WTC11 (cell line): ENCODE measurements at regions not wholly inside any gene's neighbourhood (a gene's known extent, or its start where the extent isn't known, plus 50 kb on each side); places are given as distances from the start of the nearest gene placed in this dataset.

Experiments
- ATAC-seq: fragments of 200-7000 bp; cut with Tn5 transposase; 2 replicates; pipeline ENCODE4 v1.10.0; 2021; ENCODE audit warnings: mild to moderate bottlenecking, moderate library complexity
- CTCF ChIA-PET: fragments of 300-600 bp; sonication (Branson Sonifier 250); formaldehyde crosslinking; loops from one replicate; lab custom pipeline; 2021; ENCODE audit warnings: antibody characterized with exemption; lab: Charles Lee
- POLR2A ChIA-PET: fragments of 350-600 bp; sonication (Branson Sonifier 250); formaldehyde crosslinking; loops from one replicate; lab custom pipeline; 2021; ENCODE audit warnings: antibody characterized with exemption; lab: Charles Lee
- DNase-seq: peaks from one replicate; pipeline ENCODE4 v3.0.0; 2021; ENCODE audit warnings: low spot score
- H3K27ac Mint-ChIP-seq: 2 replicates; pipeline ENCODE4 v1.8.0; 2021; ENCODE audit warnings: mixed read lengths
- H3K27me3 Mint-ChIP-seq: 2 replicates; pipeline ENCODE4 v1.8.0; 2021; ENCODE audit warnings: low read depth, mild to moderate bottlenecking, moderate library complexity, mixed read lengths
- H3K36me3 Mint-ChIP-seq: 2 replicates; pipeline ENCODE4 v1.8.0; 2021; ENCODE audit warnings: mixed read lengths
- H3K4me1 Mint-ChIP-seq: 2 replicates; pipeline ENCODE4 v1.8.0; 2022; ENCODE audit warnings: mixed read lengths
- H3K4me3 Mint-ChIP-seq: 2 replicates; pipeline ENCODE4 v1.8.0; 2021; ENCODE audit warnings: mild to moderate bottlenecking, moderate library complexity, mixed read lengths
- H3K9me3 Mint-ChIP-seq: 2 replicates; pipeline ENCODE4 v1.8.0; 2021; ENCODE audit warnings: mixed read lengths
- ATF1 ChIP-seq: sonication (generic); formaldehyde crosslinking; IDR thresholded peaks from 2 replicates; pipeline ENCODE4 v1.8.1; 2023; ENCODE audit warnings: mild to moderate bottlenecking, moderate library complexity, missing genetic modification reagents
- ATF6 ChIP-seq: sonication (generic); formaldehyde crosslinking; IDR thresholded peaks from 2 replicates; pipeline ENCODE4 v1.8.1; 2023; ENCODE audit warnings: mild to moderate bottlenecking, missing genetic modification reagents
- EMX1 ChIP-seq: fragments of 250-450 bp; sonication (Bioruptor Pico); IDR thresholded peaks from 2 replicates; pipeline ENCODE4 v1.8.0; 2021; ENCODE audit warnings: mild to moderate bottlenecking
- FOXP1 ChIP-seq: sonication (generic); formaldehyde crosslinking; IDR thresholded peaks from 2 replicates; pipeline ENCODE4 v1.8.0; 2022; ENCODE audit warnings: missing genetic modification reagents, mild to moderate bottlenecking, moderate library complexity, borderline replicate concordance
- GRHL2 ChIP-seq: fragments of 250-450 bp; sonication (Bioruptor Pico); IDR thresholded peaks from 2 replicates; pipeline ENCODE4 v1.8.0; 2022; ENCODE audit warnings: mild to moderate bottlenecking, moderate library complexity; ENCODE audit not compliant: insufficient replicate concordance, severe bottlenecking
- GTF2I ChIP-seq: fragments of 250-450 bp; sonication (Bioruptor Pico); conservative IDR thresholded peaks from 2 replicates; pipeline ENCODE4 v1.4.0; 2021; ENCODE audit warnings: mild to moderate bottlenecking
- HMGA2 ChIP-seq: fragments of 250-450 bp; sonication (Bioruptor Pico); IDR thresholded peaks from 2 replicates; pipeline ENCODE4 v1.4.0; 2021; ENCODE audit warnings: mild to moderate bottlenecking, moderate library complexity
- KAT7 ChIP-seq: sonication (generic); formaldehyde crosslinking; IDR thresholded peaks from 2 replicates; pipeline ENCODE4 v1.8.1; 2023; ENCODE audit warnings: missing genetic modification reagents, mild to moderate bottlenecking, borderline replicate concordance
- MYBL2 ChIP-seq: sonication (generic); formaldehyde crosslinking; IDR thresholded peaks from 2 replicates; pipeline ENCODE4 v1.8.1; 2023; ENCODE audit warnings: mild to moderate bottlenecking, moderate library complexity, missing genetic modification reagents
- NFE2L1 ChIP-seq: sonication (generic); formaldehyde crosslinking; IDR thresholded peaks from 2 replicates; pipeline ENCODE4 v1.8.1; 2023; ENCODE audit warnings: missing genetic modification reagents
- NR1H2 ChIP-seq: sonication (generic); formaldehyde crosslinking; IDR thresholded peaks from 2 replicates; pipeline ENCODE4 v1.9.0; 2021; ENCODE audit warnings: mild to moderate bottlenecking, moderate library complexity, missing genetic modification reagents
- RORB ChIP-seq: fragments of 250-450 bp; sonication (Bioruptor Pico); IDR thresholded peaks from 2 replicates; pipeline ENCODE4 v1.9.0; 2021; ENCODE audit warnings: mild to moderate bottlenecking
- SOX15 ChIP-seq: fragments of 250-450 bp; sonication (Bioruptor Pico); IDR thresholded peaks from 2 replicates; pipeline ENCODE4 v1.9.0; 2021; ENCODE audit warnings: mild to moderate bottlenecking
- STAT6 ChIP-seq: sonication (generic); formaldehyde crosslinking; conservative IDR thresholded peaks from 2 replicates; pipeline ENCODE4 v1.8.1; 2023; ENCODE audit warnings: mild to moderate bottlenecking, low read depth, missing genetic modification reagents, moderate library complexity
- TEAD1 ChIP-seq: sonication (generic); formaldehyde crosslinking; IDR thresholded peaks from 2 replicates; pipeline ENCODE4 v1.8.0; 2022; ENCODE audit warnings: mild to moderate bottlenecking, missing genetic modification reagents
- TEAD4 ChIP-seq: sonication (generic); formaldehyde crosslinking; IDR thresholded peaks from 2 replicates; pipeline ENCODE4 v1.8.0; 2022; ENCODE audit warnings: mild to moderate bottlenecking, missing genetic modification reagents
- TP53 ChIP-seq: sonication (generic); formaldehyde crosslinking; IDR thresholded peaks from 2 replicates; pipeline ENCODE4 v1.8.1; 2023; ENCODE audit warnings: mild to moderate bottlenecking, missing genetic modification reagents
- ZNF281 ChIP-seq: sonication (generic); formaldehyde crosslinking; IDR thresholded peaks from 2 replicates; pipeline ENCODE4 v1.8.0; 2023; ENCODE audit warnings: mild to moderate bottlenecking, missing genetic modification reagents
- ZNF317 ChIP-seq: sonication (generic); formaldehyde crosslinking; IDR thresholded peaks from 2 replicates; pipeline ENCODE4 v1.8.1; 2023; ENCODE audit warnings: low read depth, mild to moderate bottlenecking, moderate library complexity, missing genetic modification reagents, borderline replicate concordance
- ZNF671 ChIP-seq: fragments of 250-450 bp; sonication (Bioruptor Pico); IDR thresholded peaks from 2 replicates; pipeline ENCODE4 v1.8.0; 2021; ENCODE audit warnings: mild to moderate bottlenecking
- TF ChIP-seq, protein P1 (sequence below): sonication (generic); formaldehyde crosslinking; IDR thresholded peaks from 2 replicates; pipeline ENCODE4 v1.8.1; 2022; ENCODE audit warnings: missing genetic modification reagents, borderline replicate concordance
- TF ChIP-seq, protein P2 (sequence below): sonication (generic); formaldehyde crosslinking; IDR thresholded peaks from 2 replicates; pipeline ENCODE4 v1.8.1; 2022; ENCODE audit warnings: mild to moderate bottlenecking, missing genetic modification reagents, moderate library complexity, borderline replicate concordance

DNA sequence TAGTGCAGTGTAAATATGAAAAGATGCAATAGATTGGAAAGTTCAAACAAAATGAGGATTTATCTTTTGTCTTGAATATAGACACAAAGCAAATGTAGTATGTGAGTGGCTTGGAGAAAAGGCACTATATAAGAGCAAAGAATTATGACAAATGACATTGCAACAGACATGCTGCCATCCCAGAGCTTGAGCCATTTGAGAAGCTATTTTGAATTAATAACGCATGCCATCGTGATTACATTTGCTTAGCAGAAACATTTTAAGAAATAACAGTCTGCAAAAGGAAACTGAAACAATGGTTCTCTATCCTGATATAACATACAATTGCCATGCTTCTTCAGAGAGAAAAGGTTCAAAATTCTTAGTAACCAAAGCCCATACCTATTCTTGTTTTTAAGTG lies 677.1 kb downstream of the ZEB2 start (continued):
- TF ChIP-seq FOXP1 (CRISPR knock-in tag): no peak
- no peak for TF ChIP-seq ATF6 (CRISPR knock-in tag)
- no peak for TF ChIP-seq STAT6 (CRISPR knock-in tag)
- no peak for TF ChIP-seq TP53
- TF ChIP-seq, all 79 proteins: peak for 0

DNA sequence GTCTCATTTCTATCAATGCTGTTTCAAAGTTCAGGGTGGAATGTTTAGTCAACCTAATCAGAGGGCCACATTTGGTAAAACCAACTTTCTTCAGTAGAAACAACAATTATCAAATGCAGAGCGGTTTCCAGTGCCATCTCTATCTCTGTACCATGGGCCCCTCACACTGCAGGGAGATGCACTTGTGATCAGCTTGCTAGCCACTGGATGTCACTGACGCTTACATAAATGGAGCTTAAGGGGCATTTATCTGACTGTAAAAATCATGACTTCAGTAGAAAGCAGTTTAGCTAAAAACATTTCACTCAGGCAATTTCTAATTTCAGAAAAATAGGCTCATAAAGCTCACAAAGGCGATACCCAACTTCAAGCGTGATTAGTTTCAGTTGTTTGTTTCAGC lies 678.0 kb downstream of the ZEB2 start:
- Mint-ChIP-seq H3K9me3 (peaks cover 8% of the 10 kb centered on the region), H3K27ac (no peak overlapping the region), H3K4me1 (no peaks in the 10 kb centered on the region), H3K27me3 (no peaks in the 10 kb centered on the region; the same call in 1 of the 2 replicates), H3K4me3 (no peak overlapping the region), H3K36me3 (peaks cover 7% of the 10 kb centered on the region; the same call in 1 of the 2 replicates)
- ATAC-seq (peak; percentile 51), DNase-seq (no peak)
- ChIA-PET POLR2A (no interaction called here), CTCF (interaction anchor here (1.2 kb wide), 1 partner anchor 9 kb away, joined by 4 read pairs; no protein-coding TSS in a partner anchor)
- no peak for TF ChIP-seq TEAD1 (CRISPR knock-in tag)
- TF ChIP-seq, protein P1, sequence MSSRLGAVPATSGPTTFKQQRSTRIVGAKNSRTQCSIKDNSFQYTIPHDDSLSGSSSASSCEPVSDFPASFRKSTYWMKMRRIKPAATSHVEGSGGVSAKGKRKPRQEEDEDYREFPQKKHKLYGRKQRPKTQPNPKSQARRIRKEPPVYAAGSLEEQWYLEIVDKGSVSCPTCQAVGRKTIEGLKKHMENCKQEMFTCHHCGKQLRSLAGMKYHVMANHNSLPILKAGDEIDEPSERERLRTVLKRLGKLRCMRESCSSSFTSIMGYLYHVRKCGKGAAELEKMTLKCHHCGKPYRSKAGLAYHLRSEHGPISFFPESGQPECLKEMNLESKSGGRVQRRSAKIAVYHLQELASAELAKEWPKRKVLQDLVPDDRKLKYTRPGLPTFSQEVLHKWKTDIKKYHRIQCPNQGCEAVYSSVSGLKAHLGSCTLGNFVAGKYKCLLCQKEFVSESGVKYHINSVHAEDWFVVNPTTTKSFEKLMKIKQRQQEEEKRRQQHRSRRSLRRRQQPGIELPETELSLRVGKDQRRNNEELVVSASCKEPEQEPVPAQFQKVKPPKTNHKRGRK (CRISPR knock-in tag): no peak
- no peak for TF ChIP-seq ATF1
- TF ChIP-seq GRHL2 (CRISPR knock-in tag): no peak
- no peak for TF ChIP-seq TP53
- TF ChIP-seq FOXP1 (CRISPR knock-in tag): no peak
- TF ChIP-seq NFE2L1 (CRISPR knock-in tag): no peak
- TF ChIP-seq, all 79 proteins: peak for 0

DNA sequence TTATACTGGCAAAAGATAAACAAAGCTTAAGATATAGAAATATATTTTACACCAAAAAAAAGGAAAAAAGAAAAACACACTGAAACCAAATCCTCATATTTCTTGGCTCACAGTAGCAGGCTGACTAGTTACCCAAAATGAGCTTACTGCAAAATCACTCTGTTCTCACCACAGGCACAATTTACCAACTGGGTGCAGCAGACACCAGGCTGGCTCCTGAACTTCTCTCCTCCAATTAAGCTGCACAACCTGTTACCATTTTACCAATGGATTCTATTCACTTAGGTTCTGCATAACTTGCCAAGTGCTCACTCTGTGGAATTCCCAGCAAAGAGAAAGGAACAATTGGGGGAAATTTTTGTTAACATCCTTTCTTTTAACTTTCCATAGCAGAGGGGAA lies 679.3 kb downstream of the ZEB2 start:
- Mint-ChIP-seq H3K4me1 (no peaks in the 10 kb centered on the region), H3K36me3 (peaks cover 7% of the 10 kb centered on the region; the same call in 1 of the 2 replicates), H3K4me3 (no peak overlapping the region), H3K9me3 (peaks cover 20% of the 10 kb centered on the region), H3K27me3 (no peaks in the 10 kb centered on the region; the same call in 1 of the 2 replicates), H3K27ac (no peak overlapping the region)
- ChIA-PET POLR2A (no interaction called here), CTCF (no interaction called here)
- no peak for DNase-seq
- no peak for ATAC-seq
- TF ChIP-seq EMX1 (CRISPR knock-in tag): no peak
- no peak for TF ChIP-seq ZNF281 (CRISPR knock-in tag)
- TF ChIP-seq ZNF317 (CRISPR knock-in tag): no peak
- TF ChIP-seq ATF6 (CRISPR knock-in tag): no peak
- TF ChIP-seq GTF2I (CRISPR knock-in tag): no peak
- no peak for TF ChIP-seq KAT7 (CRISPR knock-in tag)
- TF ChIP-seq HMGA2 (CRISPR knock-in tag): no peak
- TF ChIP-seq, protein P2, sequence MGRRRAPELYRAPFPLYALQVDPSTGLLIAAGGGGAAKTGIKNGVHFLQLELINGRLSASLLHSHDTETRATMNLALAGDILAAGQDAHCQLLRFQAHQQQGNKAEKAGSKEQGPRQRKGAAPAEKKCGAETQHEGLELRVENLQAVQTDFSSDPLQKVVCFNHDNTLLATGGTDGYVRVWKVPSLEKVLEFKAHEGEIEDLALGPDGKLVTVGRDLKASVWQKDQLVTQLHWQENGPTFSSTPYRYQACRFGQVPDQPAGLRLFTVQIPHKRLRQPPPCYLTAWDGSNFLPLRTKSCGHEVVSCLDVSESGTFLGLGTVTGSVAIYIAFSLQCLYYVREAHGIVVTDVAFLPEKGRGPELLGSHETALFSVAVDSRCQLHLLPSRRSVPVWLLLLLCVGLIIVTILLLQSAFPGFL (CRISPR knock-in tag): no peak
- no peak for TF ChIP-seq SOX15
- TF ChIP-seq MYBL2 (CRISPR knock-in tag): no peak
- no peak for TF ChIP-seq TEAD4
- TF ChIP-seq FOXP1 (CRISPR knock-in tag): no peak
- no peak for TF ChIP-seq ZNF671 (CRISPR knock-in tag)
- no peak for TF ChIP-seq NR1H2 (CRISPR knock-in tag)
- TF ChIP-seq RORB (CRISPR knock-in tag): no peak
